ENCODE measurements at regions not wholly inside any gene's neighbourhood (a gene's known extent, or its start where the extent isn't known, plus 50 kb on each side); places are given as distances from the start of the nearest gene placed in this dataset.

- peaks cover 0 to 36% (median 0%) of the 10 kb centered on the region in 4 donors for H3K27me3 ChIP-seq
- H3K4me1 ChIP-seq = peaks cover 24 to 42% (median 28%) of the 10 kb centered on the region in 3 donors
- TF ChIP-seq CTCF (IDR thresholded peaks at IDR 0.05) (no peak), POLR2A (IDR thresholded peaks at IDR 0.05) (no peak)
- no peak overlapping the region for H3K27ac ChIP-seq
- WGBS, 2 donors = 22 to 40% methylated on average over 1 to 2 of the region's 2 CpGs
- H3K9me3 ChIP-seq = no peaks in the 10 kb centered on the region
- no peaks in the 10 kb centered on the region for H3K36me3 ChIP-seq
- intact Hi-C loops (cut with DNase I) = no loop called here
- no peak overlapping the region for H3K4me3 ChIP-seq
- no peak for DNase-seq
These were observed 266.2 kb upstream of the PLET1 start for GRCh38 chr11:112526699-112527416.

GRCh38 chr11:112529071-112529470 is 268.4 kb upstream of the PLET1 start:
- WGBS, 2 donors = 76 to 79% methylated on average over 4 of the region's 4 CpGs
- TF ChIP-seq CTCF (IDR thresholded peaks at IDR 0.05) = no peak
- TF ChIP-seq POLR2A (IDR thresholded peaks at IDR 0.05) = no peak
- intact Hi-C loops (cut with DNase I) = no loop called here
- DNase-seq = no peak
- no peaks in the 10 kb centered on the region for H3K9me3 ChIP-seq
- H3K27ac ChIP-seq = no peak overlapping the region
- H3K4me3 ChIP-seq = no peak overlapping the region
- H3K4me1 ChIP-seq = peaks cover 16 to 30% (median 18%) of the 10 kb centered on the region in 3 donors
- H3K36me3 ChIP-seq = no peaks in the 10 kb centered on the region
- peaks cover 0 to 46% (median 0%) of the 10 kb centered on the region in 4 donors for H3K27me3 ChIP-seq

- Histone ChIP-seq H3K9me3 (no peaks in the 10 kb centered on the region), H3K27me3 (peaks cover 0 to 45% (median 0%) of the 10 kb centered on the region in 4 donors), H3K27ac (no peak overlapping the region), H3K36me3 (no peaks in the 10 kb centered on the region), H3K4me3 (no peak overlapping the region), H3K4me1 (no peaks in the 10 kb centered on the region)
- no peak for DNase-seq
- TF ChIP-seq CTCF (IDR thresholded peaks at IDR 0.05) (no peak), POLR2A (IDR thresholded peaks at IDR 0.05) (no peak)
- intact Hi-C loops (cut with DNase I) = no loop called here
- 82 to 86% methylated on average over 1 of the region's 1 CpG for WGBS, 2 donors
These were observed 271.8 kb upstream of the PLET1 start for GRCh38 chr11:112532506-112532905.

GRCh38 chr11:112533682-112534081 is 273.0 kb upstream of the PLET1 start:
- Histone ChIP-seq H3K27ac (no peak overlapping the region), H3K9me3 (no peaks in the 10 kb centered on the region), H3K4me1 (peaks cover 0 to 9% (median 4%) of the 10 kb centered on the region in 3 donors), H3K36me3 (no peaks in the 10 kb centered on the region), H3K27me3 (peaks cover 0 to 39% (median 0%) of the 10 kb centered on the region in 4 donors), H3K4me3 (no peak overlapping the region)
- no peak for DNase-seq
- intact Hi-C loops (cut with DNase I) = no loop called here
- TF ChIP-seq POLR2A (IDR thresholded peaks at IDR 0.05) = no peak
- TF ChIP-seq CTCF (IDR thresholded peaks at IDR 0.05) = no peak

GRCh38 chr11:112534208-112534607 is 273.5 kb upstream of the PLET1 start:
- TF ChIP-seq CTCF (IDR thresholded peaks at IDR 0.05) (no peak), POLR2A (IDR thresholded peaks at IDR 0.05) (no peak)
- intact Hi-C loops (cut with DNase I) = no loop called here
- no peak for DNase-seq
- peaks cover 0 to 35% (median 0%) of the 10 kb centered on the region in 4 donors for H3K27me3 ChIP-seq
- no peaks in the 10 kb centered on the region for H3K9me3 ChIP-seq
- H3K27ac ChIP-seq = no peak overlapping the region
- 83 to 100% methylated on average over 2 of the region's 2 CpGs for WGBS, 2 donors
- H3K36me3 ChIP-seq = no peaks in the 10 kb centered on the region
- no peak overlapping the region for H3K4me3 ChIP-seq
- peaks cover 0 to 14% (median 7%) of the 10 kb centered on the region in 3 donors for H3K4me1 ChIP-seq
